ENCODE measurements at regions not wholly inside any gene's neighbourhood (a gene's known extent, or its start where the extent isn't known, plus 50 kb on each side); places are given as distances from the start of the nearest gene placed in this dataset.

DNA sequence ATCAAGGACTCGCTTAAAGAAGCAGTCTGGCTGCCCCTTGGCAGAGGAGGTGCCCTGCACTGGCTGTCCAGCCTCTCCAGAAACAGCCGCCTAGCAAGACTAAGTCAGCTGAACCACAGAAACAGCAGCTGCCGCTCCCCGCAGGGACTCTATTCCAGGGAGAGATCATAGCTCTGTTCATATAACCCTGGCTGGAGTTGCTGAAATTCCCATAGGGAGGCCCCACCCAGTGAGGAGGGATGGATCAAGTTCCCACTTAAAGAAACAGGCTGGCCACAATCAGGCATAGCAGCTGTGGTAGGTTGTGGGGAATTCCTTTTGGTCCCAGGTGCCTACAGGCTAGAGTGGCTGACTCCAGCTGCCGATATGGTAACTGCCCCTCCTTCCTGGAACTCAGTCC lies 74.2 kb upstream of the MC4R start:
- no peak for TF ChIP-seq POLR2A (IDR thresholded peaks at IDR 0.05; ENCODE audit: low read length)
- no peak for TF ChIP-seq GATA1 (IDR thresholded peaks at IDR 0.05; ENCODE audit: low read depth, low read length)
